GM18499 (cell line): ENCODE measurements at regions not wholly inside any gene's neighbourhood (a gene's known extent, or its start where the extent isn't known, plus 50 kb on each side); places are given as distances from the start of the nearest gene placed in this dataset.

Experiments used
- ATAC-seq: cut with Tn5 transposase; IDR thresholded peaks from one replicate; pipeline ENCODE4 v1.9.1; 2021; ENCODE audit warnings: moderate number of reproducible peaks; ENCODE audit not compliant: insufficient read depth, unreplicated experiment

GRCh38 chr2:221851531-221852045, 279.5 kb upstream of the EPHA4 start:
- no peak for ATAC-seq

GRCh38 chr2:221850076-221850475, 278.0 kb upstream of the EPHA4 start:
- ATAC-seq, result no peak

GRCh38 chr2:221848286-221848685, 276.2 kb upstream of the EPHA4 start:
- ATAC-seq, result no peak

- ATAC-seq, result no peak
Measured at GRCh38 chr2:221845021-221845365, 272.9 kb upstream of the EPHA4 start.

GRCh38 chr2:221844212-221845020, 272.3 kb upstream of the EPHA4 start:
- ATAC-seq, result peak; percentile 67

GRCh38 chr2:221836095-221836494, 264.0 kb upstream of the EPHA4 start:
- ATAC-seq, result no peak

GRCh38 chr2:221833966-221834365, 261.9 kb upstream of the EPHA4 start:
- no peak for ATAC-seq

GRCh38 chr2:221831051-221831450, 258.9 kb upstream of the EPHA4 start:
- ATAC-seq, result no peak

GRCh38 chr2:221822416-221822815, 250.3 kb upstream of the EPHA4 start:
- ATAC-seq, result no peak

GRCh38 chr2:221818616-221819320, 246.7 kb upstream of the EPHA4 start:
- ATAC-seq, result no peak

GRCh38 chr2:221817878-221818277, 245.8 kb upstream of the EPHA4 start:
- ATAC-seq, result no peak

GRCh38 chr2:221817052-221817451, 244.9 kb upstream of the EPHA4 start:
- ATAC-seq, result no peak

GRCh38 chr2:221816566-221816965, 244.5 kb upstream of the EPHA4 start:
- ATAC-seq, result no peak

GRCh38 chr2:221810650-221811049, 238.5 kb upstream of the EPHA4 start:
- no peak for ATAC-seq

- ATAC-seq, result no peak
Measured at GRCh38 chr2:221810245-221810644, 238.1 kb upstream of the EPHA4 start.

GRCh38 chr2:221808488-221808887, 236.4 kb upstream of the EPHA4 start:
- ATAC-seq, result no peak

GRCh38 chr2:221807706-221808105, 235.6 kb upstream of the EPHA4 start:
- no peak for ATAC-seq

GRCh38 chr2:221802089-221802488, 230.0 kb upstream of the EPHA4 start:
- ATAC-seq, result no peak

- no peak for ATAC-seq
Measured at GRCh38 chr2:221792971-221793521, 220.9 kb upstream of the EPHA4 start.

- ATAC-seq, result no peak
Measured at GRCh38 chr2:221791844-221792243, 219.7 kb upstream of the EPHA4 start.

- no peak for ATAC-seq
Measured at GRCh38 chr2:221787561-221787960, 215.5 kb upstream of the EPHA4 start.
